ENCODE measurements at regions not wholly inside any gene's neighbourhood (a gene's known extent, or its start where the extent isn't known, plus 50 kb on each side); places are given as distances from the start of the nearest gene placed in this dataset.

- H3K9ac ChIP-seq (ENCODE audit: low read length in 5 of 5) = peak overlapping the region in 1 of 5 donors; percentile 35
- no peak overlapping the region for H3K4me3 ChIP-seq (ENCODE audit: low read depth in 1 of 5, low read length in 5 of 5)
- H3K4me1 ChIP-seq (ENCODE audit: control insufficient read depth in 5 of 5, insufficient read depth in 5 of 5, low read length in 5 of 5) = peaks cover 0 to 22% (median 14%) of the 10 kb centered on the region in 5 donors
- no peak overlapping the region for H3K27ac ChIP-seq (ENCODE audit: low read depth, low read length)
- peaks cover 0 to 3% (median 0%) of the 10 kb centered on the region in 5 donors for H3K9me3 ChIP-seq (ENCODE audit: control insufficient read depth in 5 of 5, low read length in 5 of 5)
- H3K27me3 ChIP-seq (ENCODE audit: control insufficient read depth in 5 of 5, insufficient read depth in 4 of 5, low read length in 5 of 5) = no peaks in the 10 kb centered on the region
- H3K36me3 ChIP-seq (ENCODE audit: control insufficient read depth in 5 of 5, insufficient read depth in 5 of 5, low read length in 5 of 5) = peaks cover 0 to 3% (median 0%) of the 10 kb centered on the region in 5 donors
Observed at GRCh38 chr16:85417156-85417860, 195.8 kb upstream of the GSE1 start.

- Histone ChIP-seq H3K4me3 (ENCODE audit: low read depth in 1 of 5, low read length in 5 of 5) (no peak overlapping the region), H3K27ac (ENCODE audit: low read depth, low read length) (no peak overlapping the region), H3K9me3 (ENCODE audit: control insufficient read depth in 5 of 5, low read length in 5 of 5) (peaks cover 0 to under 1% (median 0%) of the 10 kb centered on the region in 5 donors), H3K27me3 (ENCODE audit: control insufficient read depth in 5 of 5, insufficient read depth in 4 of 5, low read length in 5 of 5) (no peaks in the 10 kb centered on the region), H3K4me1 (ENCODE audit: control insufficient read depth in 5 of 5, insufficient read depth in 5 of 5, low read length in 5 of 5) (peaks cover 0 to 23% (median 14%) of the 10 kb centered on the region in 5 donors), H3K36me3 (ENCODE audit: control insufficient read depth in 5 of 5, insufficient read depth in 5 of 5, low read length in 5 of 5) (peaks cover 0 to 2% (median 0%) of the 10 kb centered on the region in 5 donors), H3K9ac (ENCODE audit: low read length in 5 of 5) (no peak overlapping the region)
Observed at GRCh38 chr16:85418978-85419491, 194.1 kb upstream of the GSE1 start.

GRCh38 chr16:85419503-85420408 is 193.4 kb upstream of the GSE1 start:
- H3K36me3 ChIP-seq (ENCODE audit: control insufficient read depth in 5 of 5, insufficient read depth in 5 of 5, low read length in 5 of 5) = peaks cover 0 to 2% (median 0%) of the 10 kb centered on the region in 5 donors
- H3K4me1 ChIP-seq (ENCODE audit: control insufficient read depth in 5 of 5, insufficient read depth in 5 of 5, low read length in 5 of 5) = peaks cover 0 to 30% (median 14%) of the 10 kb centered on the region in 5 donors
- no peaks in the 10 kb centered on the region for H3K27me3 ChIP-seq (ENCODE audit: control insufficient read depth in 5 of 5, insufficient read depth in 4 of 5, low read length in 5 of 5)
- H3K9ac ChIP-seq (ENCODE audit: low read length in 5 of 5) = no peak overlapping the region
- no peak overlapping the region for H3K4me3 ChIP-seq (ENCODE audit: low read depth in 1 of 5, low read length in 5 of 5)
- no peaks in the 10 kb centered on the region for H3K9me3 ChIP-seq (ENCODE audit: control insufficient read depth in 5 of 5, low read length in 5 of 5)
- no peak overlapping the region for H3K27ac ChIP-seq (ENCODE audit: low read depth, low read length)

- Histone ChIP-seq H3K9ac (ENCODE audit: low read length in 5 of 5) (no peak overlapping the region), H3K9me3 (ENCODE audit: control insufficient read depth in 5 of 5, low read length in 5 of 5) (no peaks in the 10 kb centered on the region), H3K4me3 (ENCODE audit: low read depth in 1 of 5, low read length in 5 of 5) (no peak overlapping the region), H3K27ac (ENCODE audit: low read depth, low read length) (no peak overlapping the region), H3K27me3 (ENCODE audit: control insufficient read depth in 5 of 5, insufficient read depth in 4 of 5, low read length in 5 of 5) (no peaks in the 10 kb centered on the region), H3K4me1 (ENCODE audit: control insufficient read depth in 5 of 5, insufficient read depth in 5 of 5, low read length in 5 of 5) (peaks cover 0 to 28% (median 9%) of the 10 kb centered on the region in 5 donors), H3K36me3 (ENCODE audit: control insufficient read depth in 5 of 5, insufficient read depth in 5 of 5, low read length in 5 of 5) (peaks cover 0 to 2% (median 0%) of the 10 kb centered on the region in 5 donors)
Observed at GRCh38 chr16:85420501-85421337, 192.4 kb upstream of the GSE1 start.

- H3K27ac ChIP-seq (ENCODE audit: low read depth, low read length) = no peak overlapping the region
- peaks cover 0 to 21% (median 5%) of the 10 kb centered on the region in 5 donors for H3K4me1 ChIP-seq (ENCODE audit: control insufficient read depth in 5 of 5, insufficient read depth in 5 of 5, low read length in 5 of 5)
- H3K9ac ChIP-seq (ENCODE audit: low read length in 5 of 5) = no peak overlapping the region
- peaks cover 0 to 2% (median 0%) of the 10 kb centered on the region in 5 donors for H3K36me3 ChIP-seq (ENCODE audit: control insufficient read depth in 5 of 5, insufficient read depth in 5 of 5, low read length in 5 of 5)
- H3K27me3 ChIP-seq (ENCODE audit: control insufficient read depth in 5 of 5, insufficient read depth in 4 of 5, low read length in 5 of 5) = no peaks in the 10 kb centered on the region
- H3K9me3 ChIP-seq (ENCODE audit: control insufficient read depth in 5 of 5, low read length in 5 of 5) = no peaks in the 10 kb centered on the region
- H3K4me3 ChIP-seq (ENCODE audit: low read depth in 1 of 5, low read length in 5 of 5) = no peak overlapping the region
Observed at GRCh38 chr16:85421338-85422195, 191.6 kb upstream of the GSE1 start.

- Histone ChIP-seq H3K4me1 (ENCODE audit: control insufficient read depth in 5 of 5, insufficient read depth in 5 of 5, low read length in 5 of 5) (peaks cover 0 to 21% (median 5%) of the 10 kb centered on the region in 5 donors), H3K27me3 (ENCODE audit: control insufficient read depth in 5 of 5, insufficient read depth in 4 of 5, low read length in 5 of 5) (no peaks in the 10 kb centered on the region), H3K9me3 (ENCODE audit: control insufficient read depth in 5 of 5, low read length in 5 of 5) (no peaks in the 10 kb centered on the region), H3K4me3 (ENCODE audit: low read depth in 1 of 5, low read length in 5 of 5) (no peak overlapping the region), H3K27ac (ENCODE audit: low read depth, low read length) (no peak overlapping the region), H3K9ac (ENCODE audit: low read length in 5 of 5) (no peak overlapping the region), H3K36me3 (ENCODE audit: control insufficient read depth in 5 of 5, insufficient read depth in 5 of 5, low read length in 5 of 5) (peaks cover 0 to 2% (median 0%) of the 10 kb centered on the region in 5 donors)
Observed at GRCh38 chr16:85422196-85422631, 190.9 kb upstream of the GSE1 start.

- Histone ChIP-seq H3K27me3 (ENCODE audit: control insufficient read depth in 5 of 5, insufficient read depth in 4 of 5, low read length in 5 of 5) (no peaks in the 10 kb centered on the region), H3K4me3 (ENCODE audit: low read depth in 1 of 5, low read length in 5 of 5) (no peak overlapping the region), H3K4me1 (ENCODE audit: control insufficient read depth in 5 of 5, insufficient read depth in 5 of 5, low read length in 5 of 5) (peaks cover 0 to 21% (median 5%) of the 10 kb centered on the region in 5 donors), H3K9me3 (ENCODE audit: control insufficient read depth in 5 of 5, low read length in 5 of 5) (no peaks in the 10 kb centered on the region), H3K9ac (ENCODE audit: low read length in 5 of 5) (no peak overlapping the region), H3K36me3 (ENCODE audit: control insufficient read depth in 5 of 5, insufficient read depth in 5 of 5, low read length in 5 of 5) (peaks cover 0 to 2% (median 0%) of the 10 kb centered on the region in 5 donors), H3K27ac (ENCODE audit: low read depth, low read length) (no peak overlapping the region)
Observed at GRCh38 chr16:85422632-85423550, 190.2 kb upstream of the GSE1 start.

GRCh38 chr16:85423631-85424030 is 189.5 kb upstream of the GSE1 start:
- H3K4me1 ChIP-seq (ENCODE audit: control insufficient read depth in 5 of 5, insufficient read depth in 5 of 5, low read length in 5 of 5) = peaks cover 0 to 21% (median 5%) of the 10 kb centered on the region in 5 donors
- peaks cover 0 to 2% (median 0%) of the 10 kb centered on the region in 5 donors for H3K36me3 ChIP-seq (ENCODE audit: control insufficient read depth in 5 of 5, insufficient read depth in 5 of 5, low read length in 5 of 5)
- H3K27ac ChIP-seq (ENCODE audit: low read depth, low read length) = no peak overlapping the region
- H3K27me3 ChIP-seq (ENCODE audit: control insufficient read depth in 5 of 5, insufficient read depth in 4 of 5, low read length in 5 of 5) = no peaks in the 10 kb centered on the region
- H3K9me3 ChIP-seq (ENCODE audit: control insufficient read depth in 5 of 5, low read length in 5 of 5) = no peaks in the 10 kb centered on the region
- no peak overlapping the region for H3K9ac ChIP-seq (ENCODE audit: low read length in 5 of 5)
- H3K4me3 ChIP-seq (ENCODE audit: low read depth in 1 of 5, low read length in 5 of 5) = no peak overlapping the region

Data from subcutaneous abdominal adipose tissue (tissue), 5 donors.